ENCODE measurements at regions not wholly inside any gene's neighbourhood (a gene's known extent, or its start where the extent isn't known, plus 50 kb on each side); places are given as distances from the start of the nearest gene placed in this dataset.

DNA sequence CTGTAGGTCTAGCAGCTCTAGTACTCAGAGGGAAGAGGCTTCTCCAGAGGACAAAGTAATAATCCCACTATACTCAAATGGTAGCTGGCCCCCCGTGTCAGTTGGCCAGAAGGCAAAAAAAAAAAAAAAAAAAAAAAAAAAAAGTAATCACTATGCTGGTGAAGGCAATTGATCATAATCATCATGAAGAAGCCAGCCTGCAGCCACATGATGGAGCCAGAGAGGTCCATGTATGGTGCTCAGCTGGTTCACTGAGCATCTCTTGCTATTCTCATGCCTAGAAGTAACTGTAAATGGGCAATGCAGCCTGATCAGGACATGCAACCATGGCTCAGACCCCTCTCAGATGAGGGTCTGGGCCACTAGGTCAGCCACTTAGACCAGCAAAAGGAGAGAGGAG is 378.8 kb downstream of the MED13L start:
- Histone ChIP-seq H3K4me3 (no peak overlapping the region), H3K36me3 (no peaks in the 10 kb centered on the region), H3K4me1 (no peaks in the 10 kb centered on the region), H3K27ac (no peak overlapping the region), H3K9me3 (no peaks in the 10 kb centered on the region), H3K27me3 (no peaks in the 10 kb centered on the region)
- no peak for TF ChIP-seq POLR2AphosphoS5 (IDR thresholded peaks at IDR 0.05)
- DNase-seq (no peak), ATAC-seq (ENCODE audit: low FRiP score in 2 of 2) (no peak)
- WGBS, 2 donors: 43 to 50% methylated on average over 1 of the region's 1 CpG

DNA sequence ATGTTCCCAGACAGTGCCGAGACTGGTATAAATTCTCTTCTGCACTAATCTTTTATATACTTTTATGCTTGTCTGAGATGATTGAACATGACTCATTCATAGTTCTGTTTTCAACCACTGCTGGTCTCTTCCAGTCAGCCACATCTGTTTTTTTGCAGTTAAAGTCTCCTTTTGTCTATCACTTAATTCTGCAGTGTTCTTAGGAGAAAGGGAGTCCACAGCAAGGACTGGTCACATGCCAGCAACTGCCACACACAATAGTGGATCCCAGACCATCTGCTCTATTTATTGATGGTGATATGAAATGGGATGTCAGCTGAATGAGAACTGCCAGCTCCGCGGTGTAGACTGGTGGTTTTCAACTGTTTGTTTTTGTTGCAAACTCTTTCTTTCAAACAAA is 379.8 kb downstream of the MED13L start:
- H3K27me3 ChIP-seq: no peaks in the 10 kb centered on the region
- no peak for DNase-seq
- H3K27ac ChIP-seq: no peak overlapping the region
- no peaks in the 10 kb centered on the region for H3K9me3 ChIP-seq
- TF ChIP-seq POLR2AphosphoS5 (IDR thresholded peaks at IDR 0.05) (no peak), EP300 (IDR thresholded peaks at IDR 0.05) (no peak), POLR2A (IDR thresholded peaks at IDR 0.05) (no peak)
- TF ChIP-seq, protein P1, sequence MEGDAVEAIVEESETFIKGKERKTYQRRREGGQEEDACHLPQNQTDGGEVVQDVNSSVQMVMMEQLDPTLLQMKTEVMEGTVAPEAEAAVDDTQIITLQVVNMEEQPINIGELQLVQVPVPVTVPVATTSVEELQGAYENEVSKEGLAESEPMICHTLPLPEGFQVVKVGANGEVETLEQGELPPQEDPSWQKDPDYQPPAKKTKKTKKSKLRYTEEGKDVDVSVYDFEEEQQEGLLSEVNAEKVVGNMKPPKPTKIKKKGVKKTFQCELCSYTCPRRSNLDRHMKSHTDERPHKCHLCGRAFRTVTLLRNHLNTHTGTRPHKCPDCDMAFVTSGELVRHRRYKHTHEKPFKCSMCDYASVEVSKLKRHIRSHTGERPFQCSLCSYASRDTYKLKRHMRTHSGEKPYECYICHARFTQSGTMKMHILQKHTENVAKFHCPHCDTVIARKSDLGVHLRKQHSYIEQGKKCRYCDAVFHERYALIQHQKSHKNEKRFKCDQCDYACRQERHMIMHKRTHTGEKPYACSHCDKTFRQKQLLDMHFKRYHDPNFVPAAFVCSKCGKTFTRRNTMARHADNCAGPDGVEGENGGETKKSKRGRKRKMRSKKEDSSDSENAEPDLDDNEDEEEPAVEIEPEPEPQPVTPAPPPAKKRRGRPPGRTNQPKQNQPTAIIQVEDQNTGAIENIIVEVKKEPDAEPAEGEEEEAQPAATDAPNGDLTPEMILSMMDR (IDR thresholded peaks at IDR 0.05): no peak
- ATAC-seq (ENCODE audit: low FRiP score in 2 of 2): no peak
- 62 to 67% methylated on average over 3 of the region's 3 CpGs for WGBS, 2 donors
- no peak overlapping the region for H3K4me3 ChIP-seq
- H3K36me3 ChIP-seq: no peaks in the 10 kb centered on the region
- no peaks in the 10 kb centered on the region for H3K4me1 ChIP-seq

GRCh38 chr12:115895247-115895646 is 382.2 kb downstream of the MED13L start:
- no peaks in the 10 kb centered on the region for H3K9me3 ChIP-seq
- H3K27ac ChIP-seq: no peak overlapping the region
- ATAC-seq (ENCODE audit: low FRiP score in 2 of 2) (no peak), DNase-seq (no peak)
- no peaks in the 10 kb centered on the region for H3K27me3 ChIP-seq
- TF ChIP-seq POLR2AphosphoS5 (IDR thresholded peaks at IDR 0.05) (no peak), POLR2A (IDR thresholded peaks at IDR 0.05) (no peak), EP300 (IDR thresholded peaks at IDR 0.05) (no peak)
- TF ChIP-seq, protein P1 (IDR thresholded peaks at IDR 0.05): no peak
- no peak overlapping the region for H3K4me3 ChIP-seq
- 71 to 86% methylated on average over 1 of the region's 1 CpG for WGBS, 2 donors
- no peaks in the 10 kb centered on the region for H3K36me3 ChIP-seq
- no peaks in the 10 kb centered on the region for H3K4me1 ChIP-seq

- H3K9me3 ChIP-seq: no peaks in the 10 kb centered on the region
- WGBS, 2 donors: 28 to 37% methylated on average over 6 of the region's 6 CpGs
- ATAC-seq (ENCODE audit: low FRiP score in 2 of 2) (no peak), DNase-seq (no peak)
- no peak overlapping the region for H3K27ac ChIP-seq
- no peaks in the 10 kb centered on the region for H3K4me1 ChIP-seq
- H3K4me3 ChIP-seq: no peak overlapping the region
- no peak for TF ChIP-seq POLR2A (IDR thresholded peaks at IDR 0.05)
- no peak for TF ChIP-seq POLR2AphosphoS5 (IDR thresholded peaks at IDR 0.05)
- TF ChIP-seq, protein P1 (IDR thresholded peaks at IDR 0.05): no peak
- TF ChIP-seq EP300 (IDR thresholded peaks at IDR 0.05): no peak
- no peaks in the 10 kb centered on the region for H3K27me3 ChIP-seq
- no peaks in the 10 kb centered on the region for H3K36me3 ChIP-seq
These were observed 385.8 kb downstream of the MED13L start for GRCh38 chr12:115891556-115892164.

- no peak for ATAC-seq (ENCODE audit: low FRiP score in 2 of 2)
These were observed 390.8 kb downstream of the MED13L start for GRCh38 chr12:115886666-115887065.

DNA sequence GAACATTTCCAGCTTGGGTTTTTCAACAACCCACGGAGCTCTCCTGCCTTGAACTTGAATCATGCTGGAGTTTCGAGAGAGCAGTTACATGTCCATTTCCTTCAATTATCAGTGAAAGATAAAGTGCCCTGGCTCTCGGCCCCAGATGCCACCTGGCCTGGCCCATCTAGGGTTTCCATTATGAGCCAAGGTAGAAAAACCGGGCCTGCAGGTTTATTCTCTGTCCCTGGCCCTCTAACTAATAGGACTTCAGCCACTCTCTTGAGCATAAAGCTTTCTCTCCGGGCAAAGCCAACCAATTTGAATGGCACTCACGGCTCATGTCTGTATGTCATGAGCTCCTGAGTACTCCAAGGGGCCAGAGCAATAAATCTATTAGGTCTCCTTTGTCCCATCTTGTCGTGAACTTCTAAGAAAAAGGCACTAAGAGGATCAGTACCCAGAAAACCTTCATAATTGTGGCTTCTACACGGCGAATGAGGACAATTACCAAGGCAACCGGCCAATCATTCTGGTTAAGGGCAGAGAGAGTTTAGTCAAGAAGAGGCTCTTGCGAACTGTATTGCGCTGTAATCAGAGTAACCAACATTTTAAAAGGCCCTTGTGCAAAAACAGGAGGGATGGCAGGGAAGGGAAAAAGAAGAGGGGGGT is 392.3 kb downstream of the MED13L start:
- WGBS, 2 donors: 67 to 75% methylated on average over 12 of the region's 12 CpGs
- Histone ChIP-seq H3K27ac (no peak overlapping the region), H3K36me3 (no peaks in the 10 kb centered on the region), H3K27me3 (no peaks in the 10 kb centered on the region), H3K4me1 (no peaks in the 10 kb centered on the region), H3K9me3 (no peaks in the 10 kb centered on the region), H3K4me3 (no peak overlapping the region)
- TF ChIP-seq EP300 (IDR thresholded peaks at IDR 0.05) (no peak), POLR2A (IDR thresholded peaks at IDR 0.05) (no peak), POLR2AphosphoS5 (IDR thresholded peaks at IDR 0.05) (no peak)
- TF ChIP-seq, protein P1 (IDR thresholded peaks at IDR 0.05): no peak
- no peak for DNase-seq
- no peak for ATAC-seq (ENCODE audit: low FRiP score in 2 of 2)

More at GRCh38 chr12:115886666-115887065, 390.8 kb downstream of the MED13L start:
- Histone ChIP-seq H3K27ac (no peak overlapping the region), H3K4me3 (no peak overlapping the region), H3K4me1 (no peaks in the 10 kb centered on the region), H3K27me3 (no peaks in the 10 kb centered on the region), H3K9me3 (no peaks in the 10 kb centered on the region), H3K36me3 (no peaks in the 10 kb centered on the region)
- WGBS, 2 donors: 81 to 88% methylated on average over 2 to 4 of the region's 4 CpGs
- no peak for TF ChIP-seq EP300 (IDR thresholded peaks at IDR 0.05)
- no peak for TF ChIP-seq POLR2AphosphoS5 (IDR thresholded peaks at IDR 0.05)
- DNase-seq: no peak

All from upper lobe of left lung (tissue), 6 donors.